B cell (primary cell): ENCODE measurements at regions not wholly inside any gene's neighbourhood (a gene's known extent, or its start where the extent isn't known, plus 50 kb on each side); places are given as distances from the start of the nearest gene placed in this dataset.

ENCODE experiments used
- ATAC-seq: fragments of 200-7000 bp; cut with Tn5 transposase; one replicate; pipeline ENCODE4 v1.10.0; 2021; ENCODE audit warnings: low read depth, mild to moderate bottlenecking, moderate number of reproducible peaks, moderate library complexity
- CTCF ChIA-PET: fragments of 350-600 bp; sonication (Branson Sonifier 250); formaldehyde crosslinking; loops from one replicate; lab custom pipeline; 2021; ENCODE audit warnings: antibody characterized with exemption, inconsistent platforms; lab: Charles Lee
- POLR2A ChIA-PET: fragments of 350-600 bp; sonication (Branson Sonifier 250); formaldehyde crosslinking; loops from one replicate; lab custom pipeline; 2021; ENCODE audit warnings: antibody characterized with exemption; lab: Charles Lee
- DNase-seq: peaks from one replicate; pipeline ENCODE4 v3.0.0; 2013
- H2AFZ ChIP-seq: 2 replicates; pipeline ENCODE4 v1.6.1; 2012; ENCODE audit warnings: mild to moderate bottlenecking, low read depth, low read length; ENCODE audit not compliant: insufficient read depth, poor library complexity, severe bottlenecking
- H3K27ac ChIP-seq, 2 donors: 1 replicate in 1 of 2; 2 replicates in 1 of 2; pipeline ENCODE4 v1.5.1; 2012 to 2013; ENCODE audit warnings: low read length in 2 of 2, mild to moderate bottlenecking in 2 of 2, moderate library complexity in 1 of 2
- H3K27me3 ChIP-seq, 4 experiments: fragments of 200-600 bp in 1 of 4; sonication (generic) in 1 of 4; replicated peaks in 1 of 4; 1 replicate in 2 of 4; 2 replicates in 2 of 4; pipeline versions ENCODE4 v1.6.1 to v1.7.0; 2013 to 2016; ENCODE audit warnings: low read length in 3 of 4, mild to moderate bottlenecking in 2 of 4, mixed read lengths in 1 of 4, moderate library complexity in 1 of 4; ENCODE audit not compliant: insufficient read depth in 4 of 4, control insufficient read depth in 3 of 4; ENCODE audit errors: control extremely low read depth in 1 of 4
- H3K36me3 ChIP-seq, 2 experiments: replicated peaks in 1 of 2; 1 replicate in 1 of 2; 2 replicates in 1 of 2; pipeline versions ENCODE4 v1.6.1 to v1.7.1; 2013; ENCODE audit warnings: low read length in 1 of 2; ENCODE audit not compliant: insufficient read depth in 2 of 2, control insufficient read depth in 1 of 2; ENCODE audit errors: control extremely low read depth in 1 of 2, extremely low read depth in 1 of 2
- H3K4me1 ChIP-seq, 2 donors: fragments of 200-600 bp in 1 of 2; sonication (generic) in 1 of 2; 1 replicate in 1 of 2; 2 replicates in 1 of 2; pipeline versions ENCODE4 v1.5.1 to v1.6.1; 2013 to 2017; ENCODE audit warnings: low read length in 2 of 2; ENCODE audit not compliant: control insufficient read depth in 2 of 2, insufficient read depth in 2 of 2
- H3K4me2 ChIP-seq: replicated peaks from 2 replicates; pipeline ENCODE3; 2012; ENCODE audit warnings: mild to moderate bottlenecking, low read depth, low read length; ENCODE audit not compliant: poor library complexity, severe bottlenecking
- H3K4me3 ChIP-seq, 5 experiments: fragments of 200-600 bp in 1 of 5; sonication (generic) in 1 of 5; 1 replicate in 3 of 5; 2 replicates in 2 of 5; pipeline versions ENCODE4 v1.5.1 to v1.7.0; 2011 to 2016; ENCODE audit warnings: low read length in 4 of 5, mild to moderate bottlenecking in 4 of 5, low read depth in 2 of 5, control low read depth in 1 of 5, moderate library complexity in 1 of 5; ENCODE audit not compliant: insufficient read depth in 1 of 5; ENCODE audit errors: control extremely low read depth in 1 of 5, extremely low read depth in 1 of 5
- H3K79me2 ChIP-seq: fragments of 200-600 bp; sonication (generic); one replicate; pipeline ENCODE4 v1.6.0; 2016; ENCODE audit warnings: low read length; ENCODE audit not compliant: control insufficient read depth, insufficient read depth
- H3K9ac ChIP-seq: fragments of 200-600 bp; sonication (generic); 2 replicates; pipeline ENCODE4 v1.6.1; 2017; ENCODE audit warnings: mild to moderate bottlenecking, low read length, moderate library complexity
- H3K9me3 ChIP-seq, 3 donors: one replicate each; pipeline versions ENCODE4 v1.6.1 to v1.7.1; 2013; ENCODE audit warnings: low read length in 2 of 3; ENCODE audit not compliant: control insufficient read depth in 2 of 3, insufficient read depth in 1 of 3; ENCODE audit errors: control extremely low read depth in 1 of 3
- H4K20me1 ChIP-seq: 2 replicates; pipeline ENCODE4 v1.6.0; 2012; ENCODE audit warnings: mild to moderate bottlenecking, low read length; ENCODE audit not compliant: insufficient read depth, control insufficient read depth, poor library complexity, severe bottlenecking
- H3K27ac Mint-ChIP-seq: one replicate; pipeline ENCODE4 v1.8.0; 2021; ENCODE audit warnings: mixed read lengths
- H3K27me3 Mint-ChIP-seq: one replicate; pipeline ENCODE4 v1.8.0; 2021; ENCODE audit warnings: mixed read lengths
- H3K4me1 Mint-ChIP-seq: one replicate; pipeline ENCODE4 v1.8.0; 2021; ENCODE audit warnings: mixed read lengths
- H3K4me3 Mint-ChIP-seq: one replicate; pipeline ENCODE4 v1.8.0; 2021; ENCODE audit warnings: mixed read lengths
- H3K9me3 Mint-ChIP-seq: one replicate; pipeline ENCODE4 v1.8.0; 2022; ENCODE audit warnings: mixed read lengths; ENCODE audit not compliant: insufficient read depth
- CTCF ChIP-seq: fragments of 200-600 bp; IDR thresholded peaks from one replicate; pipeline ENCODE4 v1.8.0; 2022; ENCODE audit warnings: antibody characterized with exemption, mild to moderate bottlenecking
- EZH2 ChIP-seq: IDR thresholded peaks from 2 replicates; pipeline ENCODE4 v1.6.1; 2012; ENCODE audit warnings: borderline replicate concordance, low read depth, mild to moderate bottlenecking, moderate library complexity, low read length; ENCODE audit not compliant: insufficient read depth, poor library complexity, severe bottlenecking
- WGBS: methylation state at CpG from one replicate; pipeline ENCODE4 v1.1.5; 2013; ENCODE audit warnings: missing lambda C conversion rate; ENCODE audit not compliant: insufficient coverage; 5-methylcytosine and 5-hydroxymethylcytosine counted together
- intact Hi-C: fragments of 100-400 bp; cut with micrococcal nuclease; formaldehyde crosslinking; loops from one replicate; pipeline ENCODE4 v1.10.0; 2022

DNA sequence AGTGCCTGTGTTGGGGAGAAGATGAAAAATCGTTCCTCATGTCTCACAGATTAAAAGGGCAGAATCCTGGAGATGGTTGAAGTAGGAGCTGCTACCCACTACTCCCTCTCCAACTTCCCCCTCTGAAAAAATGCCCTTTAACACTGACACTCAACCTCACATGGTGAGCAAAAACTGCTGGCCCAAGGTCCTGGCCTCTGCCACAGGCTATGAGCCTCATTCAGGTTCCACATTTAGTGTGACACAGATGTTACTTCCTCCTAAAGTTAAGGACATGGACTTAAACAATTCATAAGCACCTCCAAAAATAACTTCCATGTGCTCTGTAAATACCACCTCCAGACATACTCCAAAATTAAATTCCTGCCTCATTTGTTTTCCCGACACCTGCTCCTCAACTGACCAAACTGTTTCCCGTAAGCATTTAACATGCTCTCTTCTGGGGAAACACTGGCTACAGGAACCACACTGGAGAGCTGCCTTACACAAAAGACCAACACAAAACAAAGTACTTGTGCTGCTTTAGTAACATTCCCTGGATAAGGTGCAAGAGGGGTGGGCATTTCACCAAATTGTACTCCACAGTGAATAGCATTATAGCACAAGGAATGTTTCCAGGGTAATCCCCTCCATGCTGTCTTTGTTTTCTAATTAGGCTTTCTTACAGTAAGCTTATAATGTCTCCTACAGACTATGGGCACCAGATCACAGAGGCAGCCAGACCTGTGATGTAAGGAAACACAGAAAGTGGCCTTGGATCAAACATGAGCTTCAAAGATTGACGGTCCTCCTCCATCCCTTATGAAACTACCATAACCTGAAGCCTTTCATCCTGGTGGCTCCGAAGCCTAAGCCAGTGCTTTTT, 57.0 kb downstream of the PHLDA1 start:
- CTCF ChIA-PET, result interaction anchor here (0.5 kb wide), 1 partner anchor 161 kb away, joined by 4 read pairs; no protein-coding TSS in a partner anchor
- Histone ChIP-seq H3K4me1 (peaks cover 0 to 5% of the 10 kb centered on the region in 2 donors), H3K4me3 (no peak overlapping the region), H3K9ac (no peak overlapping the region), H3K79me2 (no peaks in the 10 kb centered on the region), H4K20me1 (no peaks in the 10 kb centered on the region), H2AFZ (no peak overlapping the region), H3K9me3 (no peaks in the 10 kb centered on the region), H3K36me3 (no peaks in the 10 kb centered on the region), H3K4me2 (no peak overlapping the region), H3K27ac (no peak overlapping the region), H3K27me3 (no peaks in the 10 kb centered on the region)
- Mint-ChIP-seq H3K27me3 (peaks cover 5% of the 10 kb centered on the region), H3K9me3 (no peaks in the 10 kb centered on the region), H3K27ac (peak overlapping the region; percentile 4), H3K4me1 (peaks cover 14% of the 10 kb centered on the region), H3K4me3 (no peak overlapping the region)
- DNase-seq, result no peak
- no peak for ATAC-seq
- intact Hi-C loops, result no loop called here
- POLR2A ChIA-PET, result no interaction called here
- TF ChIP-seq CTCF (no peak), EZH2 (no peak)
- 100% methylated on average over 4 of the region's 5 CpGs for whole genome bisulfite sequencing

- ATAC-seq, result no peak
- no peak overlapping the region for H2AFZ ChIP-seq
- H3K9me3 ChIP-seq, result no peaks in the 10 kb centered on the region
- Mint-ChIP-seq H3K27me3 (peaks cover 22% of the 10 kb centered on the region), H3K4me3 (no peak overlapping the region), H3K4me1 (no peaks in the 10 kb centered on the region), H3K27ac (no peak overlapping the region), H3K9me3 (peaks cover 2% of the 10 kb centered on the region)
- ChIA-PET CTCF (interaction anchor here (0.7 kb wide), 1 partner anchor 107 kb away, joined by 3 read pairs; no protein-coding TSS in a partner anchor), POLR2A (no interaction called here)
- no peak overlapping the region for H3K4me3 ChIP-seq
- 100% methylated on average over 1 of the region's 4 CpGs for WGBS
- no peaks in the 10 kb centered on the region for H3K4me1 ChIP-seq
- no peak overlapping the region for H3K4me2 ChIP-seq
- intact Hi-C loops, result no loop called here
- H3K36me3 ChIP-seq, result no peaks in the 10 kb centered on the region
- no peaks in the 10 kb centered on the region for H3K79me2 ChIP-seq
- H3K27me3 ChIP-seq, result no peaks in the 10 kb centered on the region
- H4K20me1 ChIP-seq, result no peaks in the 10 kb centered on the region
- H3K9ac ChIP-seq, result no peak overlapping the region
- TF ChIP-seq EZH2 (no peak), CTCF (no peak)
- no peak overlapping the region for H3K27ac ChIP-seq
- no peak for DNase-seq
Measured at GRCh38 chr12:75971253-75971652, 60.3 kb downstream of the PHLDA1 start.
